GM12875 (cell line): ENCODE measurements at regions not wholly inside any gene's neighbourhood (a gene's known extent, or its start where the extent isn't known, plus 50 kb on each side); places are given as distances from the start of the nearest gene placed in this dataset.

ENCODE experiments used
- H3K4me3 ChIP-seq: one replicate; pipeline ENCODE4 v1.5.1; 2011; ENCODE audit warnings: low read depth, low read length, control low read depth
- TF ChIP-seq, protein P1 (sequence below): IDR thresholded peaks from 2 replicates; pipeline ENCODE4 v1.5.1; 2011; ENCODE audit warnings: low read depth, mild to moderate bottlenecking, control low read depth, inconsistent platforms, low read length, moderate library complexity, borderline replicate concordance; ENCODE audit not compliant: insufficient read depth

DNA sequence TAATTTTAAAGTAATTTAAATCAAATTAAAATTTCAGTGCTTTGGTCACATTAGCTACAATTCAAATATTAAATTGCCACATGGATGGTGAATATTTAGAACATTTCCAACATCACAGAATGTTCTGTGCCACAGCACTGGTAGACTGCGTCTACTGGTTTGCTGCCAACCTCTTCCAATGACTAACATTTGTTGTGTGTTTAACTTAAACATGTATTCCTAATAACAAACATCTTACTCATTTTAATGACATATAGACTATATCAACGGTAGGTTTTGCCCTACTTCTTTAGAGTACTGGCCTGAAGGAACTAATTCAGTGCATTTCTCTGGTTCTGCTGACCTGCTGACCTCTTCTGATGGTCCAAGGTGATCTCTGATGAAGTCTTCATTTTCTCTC, 157.6 kb downstream of the DCK start:
- TF ChIP-seq, protein P1, sequence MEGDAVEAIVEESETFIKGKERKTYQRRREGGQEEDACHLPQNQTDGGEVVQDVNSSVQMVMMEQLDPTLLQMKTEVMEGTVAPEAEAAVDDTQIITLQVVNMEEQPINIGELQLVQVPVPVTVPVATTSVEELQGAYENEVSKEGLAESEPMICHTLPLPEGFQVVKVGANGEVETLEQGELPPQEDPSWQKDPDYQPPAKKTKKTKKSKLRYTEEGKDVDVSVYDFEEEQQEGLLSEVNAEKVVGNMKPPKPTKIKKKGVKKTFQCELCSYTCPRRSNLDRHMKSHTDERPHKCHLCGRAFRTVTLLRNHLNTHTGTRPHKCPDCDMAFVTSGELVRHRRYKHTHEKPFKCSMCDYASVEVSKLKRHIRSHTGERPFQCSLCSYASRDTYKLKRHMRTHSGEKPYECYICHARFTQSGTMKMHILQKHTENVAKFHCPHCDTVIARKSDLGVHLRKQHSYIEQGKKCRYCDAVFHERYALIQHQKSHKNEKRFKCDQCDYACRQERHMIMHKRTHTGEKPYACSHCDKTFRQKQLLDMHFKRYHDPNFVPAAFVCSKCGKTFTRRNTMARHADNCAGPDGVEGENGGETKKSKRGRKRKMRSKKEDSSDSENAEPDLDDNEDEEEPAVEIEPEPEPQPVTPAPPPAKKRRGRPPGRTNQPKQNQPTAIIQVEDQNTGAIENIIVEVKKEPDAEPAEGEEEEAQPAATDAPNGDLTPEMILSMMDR = no peak
- no peak overlapping the region for H3K4me3 ChIP-seq

DNA sequence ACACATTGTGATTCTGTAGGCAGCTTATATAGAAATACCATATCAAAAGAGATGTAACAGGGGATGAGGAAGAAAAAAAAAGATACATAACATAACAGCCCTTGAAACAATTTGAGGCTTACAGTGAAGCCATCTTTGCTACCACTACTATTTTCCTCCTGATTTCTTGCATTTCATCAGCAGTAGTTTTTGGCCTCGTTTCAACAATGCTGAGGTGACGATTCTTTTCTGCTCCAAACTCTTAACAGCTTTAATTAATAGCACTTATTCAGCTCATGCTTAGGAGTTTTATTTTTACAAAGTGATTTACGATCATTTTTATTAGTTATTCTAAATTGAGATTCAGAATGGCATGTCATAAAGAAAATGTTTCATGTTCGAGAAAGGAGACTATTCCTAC, 163.2 kb downstream of the DCK start:
- TF ChIP-seq, protein P1 = no peak
- H3K4me3 ChIP-seq = no peak overlapping the region

DNA sequence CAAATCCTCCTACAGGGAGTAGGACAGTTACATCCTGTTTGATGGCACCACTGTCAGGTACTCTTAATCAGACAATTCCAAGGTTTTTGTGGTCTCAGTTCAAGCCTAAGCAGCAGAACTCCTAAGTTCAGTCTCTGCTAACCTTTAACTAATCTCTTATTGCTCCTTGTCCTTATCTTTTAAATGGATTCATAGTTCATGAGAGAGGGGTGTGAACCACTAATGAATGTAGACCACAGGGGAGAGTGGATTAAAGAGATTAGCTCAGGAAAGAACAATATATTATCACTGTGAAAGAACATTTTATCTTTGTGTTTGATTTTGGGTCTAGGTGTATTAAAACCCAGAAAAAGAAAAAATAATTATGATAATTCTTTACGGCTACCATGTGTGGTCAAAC, 168.9 kb downstream of the DCK start:
- TF ChIP-seq, protein P1 = no peak
- H3K4me3 ChIP-seq = no peak overlapping the region

DNA sequence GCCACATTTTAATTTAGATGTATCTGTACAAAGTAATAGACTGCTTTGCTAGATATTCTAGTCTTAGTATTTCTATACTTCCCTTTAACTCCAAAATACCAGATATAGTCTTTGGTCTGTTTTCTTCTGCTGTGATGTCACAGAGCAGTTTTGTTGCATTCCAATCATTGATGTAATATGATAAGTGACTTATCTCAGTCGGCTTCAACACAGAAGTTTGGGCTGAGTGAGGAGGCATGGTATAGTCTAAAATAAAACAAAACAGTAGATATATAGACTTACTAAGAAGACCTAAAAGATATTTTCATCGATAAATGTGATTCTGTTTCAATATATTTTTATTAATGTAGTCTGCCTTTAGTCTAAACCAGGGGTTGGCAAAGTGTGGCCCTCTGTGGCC, 169.9 kb downstream of the DCK start:
- TF ChIP-seq, protein P1 = no peak
- H3K4me3 ChIP-seq = no peak overlapping the region

DNA sequence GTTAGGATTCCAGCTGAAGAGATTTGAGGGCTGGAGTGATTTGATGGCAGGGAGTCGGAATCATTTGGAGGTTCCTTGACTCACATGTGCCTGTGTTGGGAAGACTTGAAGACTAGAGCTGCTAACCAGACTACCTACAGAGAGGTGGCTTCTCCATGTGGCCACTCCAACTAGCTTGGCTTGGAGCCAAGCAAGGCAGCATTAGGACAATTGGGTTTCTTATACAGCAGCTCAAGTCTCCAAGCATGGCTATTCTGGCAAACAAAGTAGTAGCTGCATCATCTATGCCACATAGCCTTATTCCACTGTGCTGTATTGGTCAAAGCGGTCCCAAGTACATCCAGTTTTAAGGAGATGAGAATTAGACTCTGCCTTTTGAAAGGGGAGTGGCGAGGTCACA, 171.7 kb upstream of the SLC4A4 start:
- TF ChIP-seq, protein P1 = no peak
- H3K4me3 ChIP-seq = no peak overlapping the region

DNA sequence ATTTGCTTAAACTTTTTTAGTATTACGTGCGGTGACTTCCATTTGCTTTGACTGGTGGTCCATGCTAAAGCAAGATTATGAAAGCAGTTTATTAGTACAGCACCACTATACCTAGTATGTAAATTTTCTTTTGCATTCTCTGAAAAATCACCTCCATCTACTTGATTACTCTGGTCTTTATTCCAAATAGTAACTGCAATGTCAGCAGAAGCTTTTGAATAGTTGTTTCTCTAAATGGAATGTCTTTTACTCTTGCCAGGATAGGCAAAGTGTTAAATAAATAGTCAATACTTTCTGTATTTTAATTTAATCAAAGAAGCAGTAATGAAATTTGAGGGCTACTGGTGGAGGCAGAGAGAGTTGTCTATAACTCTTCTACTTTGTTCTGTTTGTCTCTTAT, 167.2 kb upstream of the SLC4A4 start:
- no peak overlapping the region for H3K4me3 ChIP-seq

DNA sequence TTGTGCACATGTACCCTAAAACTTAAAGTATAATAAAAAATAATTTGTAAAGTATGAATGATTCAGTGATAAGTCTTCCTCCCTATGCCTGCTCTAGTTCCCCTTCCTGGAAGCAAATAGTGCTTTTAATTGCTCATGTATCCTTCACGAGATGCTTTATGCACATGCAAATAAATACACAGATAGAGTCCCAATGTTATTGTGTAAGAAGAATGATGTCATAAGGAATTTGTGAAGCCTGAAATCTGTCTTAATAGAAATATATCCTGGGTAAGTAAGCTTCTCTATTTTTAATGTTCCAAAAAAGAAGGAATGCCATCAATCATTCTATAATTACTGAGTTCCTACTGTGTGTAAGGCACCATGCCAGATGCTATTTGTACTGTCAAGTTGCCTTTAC, 157.5 kb upstream of the SLC4A4 start:
- no peak overlapping the region for H3K4me3 ChIP-seq
- TF ChIP-seq, protein P1 = no peak

More for the DNA sequence above, 167.2 kb upstream of the SLC4A4 start:
- TF ChIP-seq, protein P1 = no peak
